NCI-H526 (cell line): ENCODE measurements at regions not wholly inside any gene's neighbourhood (a gene's known extent, or its start where the extent isn't known, plus 50 kb on each side); places are given as distances from the start of the nearest gene placed in this dataset.

Experiments
- DNase-seq, 2 experiments: peaks; one replicate each; lab custom pipeline; 2025; lab: John Stamatoyannopoulos, UW

- no peak for DNase-seq
Observed at GRCh38 chr21:16366207-16366606, 636.4 kb downstream of the USP25 start.

GRCh38 chr21:16367079-16367478 is 637.3 kb downstream of the USP25 start:
- peak; percentile 8 to 28 for DNase-seq

- DNase-seq: no peak
Observed at GRCh38 chr21:16370186-16370585, 640.4 kb downstream of the USP25 start.

GRCh38 chr21:16372586-16372985 is 642.8 kb downstream of the USP25 start:
- no peak for DNase-seq

GRCh38 chr21:16376673-16377072 is 646.9 kb downstream of the USP25 start:
- no peak for DNase-seq

- DNase-seq: no peak
Observed at GRCh38 chr21:16377120-16377658, 647.4 kb downstream of the USP25 start.

GRCh38 chr21:16377857-16378256 is 648.1 kb downstream of the USP25 start:
- DNase-seq: no peak

GRCh38 chr21:16378525-16378924 is 648.7 kb downstream of the USP25 start:
- no peak for DNase-seq

GRCh38 chr21:16388291-16388690 is 658.5 kb downstream of the USP25 start:
- DNase-seq: no peak

- no peak for DNase-seq
Observed at GRCh38 chr21:16388911-16389560, 659.3 kb downstream of the USP25 start.

- no peak for DNase-seq
Observed at GRCh38 chr21:16389643-16390042, 659.9 kb downstream of the USP25 start.

- no peak for DNase-seq
Observed at GRCh38 chr21:16395285-16395684, 665.5 kb downstream of the USP25 start.

- no peak for DNase-seq
Observed at GRCh38 chr21:16402752-16403151, 673.0 kb downstream of the USP25 start.

GRCh38 chr21:16404776-16405175 is 675.0 kb downstream of the USP25 start:
- DNase-seq: no peak

GRCh38 chr21:16406355-16406754 is 676.6 kb downstream of the USP25 start:
- DNase-seq: no peak

- no peak for DNase-seq
Observed at GRCh38 chr21:16407403-16408240, 677.8 kb downstream of the USP25 start.

GRCh38 chr21:16408280-16408679 is 678.5 kb downstream of the USP25 start:
- no peak for DNase-seq

- DNase-seq: no peak
Observed at GRCh38 chr21:16409352-16409751, 679.6 kb downstream of the USP25 start.

- no peak for DNase-seq
Observed at GRCh38 chr21:16418226-16418625, 688.4 kb downstream of the USP25 start.

GRCh38 chr21:16418642-16419041 is 688.9 kb downstream of the USP25 start:
- no peak for DNase-seq

- DNase-seq: no peak
Observed at GRCh38 chr21:16419188-16419921, 689.6 kb downstream of the USP25 start.

GRCh38 chr21:16420031-16420724 is 690.4 kb downstream of the USP25 start:
- no peak for DNase-seq
